ENCODE measurements at regions not wholly inside any gene's neighbourhood (a gene's known extent, or its start where the extent isn't known, plus 50 kb on each side); places are given as distances from the start of the nearest gene placed in this dataset.

DNA sequence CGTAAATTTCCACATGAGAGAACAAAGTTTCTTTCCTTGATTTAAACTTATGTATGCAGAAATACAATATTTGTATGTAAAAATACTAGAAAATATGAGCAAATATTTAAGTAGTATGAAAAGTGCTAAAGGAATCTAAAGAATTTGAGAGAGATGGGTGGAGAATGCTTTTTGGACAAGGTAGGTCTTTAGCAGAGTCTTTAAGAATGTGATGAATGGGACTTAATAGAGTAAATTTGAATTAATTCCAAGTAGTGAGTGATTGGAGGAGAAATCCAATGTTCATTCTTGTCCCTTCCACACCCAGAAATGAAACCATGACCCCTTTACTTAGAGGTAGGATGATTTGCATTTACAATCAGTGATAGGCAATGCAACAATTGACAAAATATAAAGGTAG, 570.9 kb upstream of the ZFP42 start:
- no peak for DNase-seq (ENCODE audit: low read depth, low spot score)
- H3K27ac ChIP-seq: no peak overlapping the region

DNA sequence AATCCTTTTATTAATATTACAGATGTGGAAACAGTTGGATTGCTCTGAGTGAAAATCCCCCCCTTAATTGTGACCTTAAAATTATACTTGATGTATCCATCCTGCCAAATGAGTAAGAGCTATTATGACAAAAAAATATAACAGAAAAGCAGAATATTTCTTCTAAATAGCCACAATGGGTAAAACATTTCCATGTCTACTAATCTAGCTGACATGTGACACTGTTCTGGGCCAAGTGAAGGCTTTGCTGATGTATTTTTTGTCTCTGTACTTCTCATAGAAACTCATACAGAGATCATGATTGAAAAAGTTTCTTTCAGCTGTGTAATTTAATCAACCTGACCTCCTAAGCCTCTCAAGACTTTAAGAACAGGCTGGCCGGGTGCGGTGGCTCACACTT, 569.1 kb upstream of the ZFP42 start:
- no peak for DNase-seq (ENCODE audit: low read depth, low spot score)
- H3K27ac ChIP-seq: no peak overlapping the region

DNA sequence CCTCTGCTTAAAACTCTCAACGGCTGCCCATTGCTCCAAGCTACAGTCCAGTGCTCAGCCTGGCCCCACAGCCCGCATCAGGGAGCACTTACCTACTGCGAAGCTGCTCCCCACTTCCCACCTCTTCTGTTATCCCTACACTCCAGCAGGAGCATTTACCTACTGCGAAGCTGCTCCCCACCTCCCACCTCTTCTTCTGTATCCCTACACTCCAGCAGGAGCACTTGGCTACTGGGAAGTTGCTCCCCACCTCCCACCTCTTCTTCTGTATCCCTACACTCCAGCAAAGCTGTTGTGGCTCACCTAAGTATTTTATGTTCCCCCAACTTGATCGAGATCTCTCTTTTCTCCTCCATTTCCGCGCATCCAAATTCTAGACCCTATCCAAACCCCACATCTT, 563.3 kb upstream of the ZFP42 start:
- no peak for DNase-seq (ENCODE audit: low read depth, low spot score)
- no peak overlapping the region for H3K27ac ChIP-seq

DNA sequence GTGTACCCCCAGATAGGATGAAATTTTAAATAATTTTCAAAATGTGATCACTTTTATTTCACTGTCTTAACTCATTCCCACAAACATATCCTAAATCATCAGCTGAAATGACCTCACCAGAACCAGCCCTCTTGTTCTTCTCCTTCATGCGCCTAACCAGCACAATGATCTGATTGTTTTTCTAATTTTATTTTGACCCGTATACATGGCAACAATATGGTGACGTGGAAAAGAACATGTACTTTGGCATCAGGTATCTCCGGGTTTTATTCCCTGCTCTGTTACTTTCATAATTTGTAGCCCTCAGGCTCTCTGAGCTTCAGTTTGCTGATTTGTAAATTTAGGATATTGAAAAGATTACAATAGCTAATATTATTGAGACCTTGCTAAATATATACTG, 562.4 kb upstream of the ZFP42 start:
- no peak for DNase-seq (ENCODE audit: low read depth, low spot score)

DNA sequence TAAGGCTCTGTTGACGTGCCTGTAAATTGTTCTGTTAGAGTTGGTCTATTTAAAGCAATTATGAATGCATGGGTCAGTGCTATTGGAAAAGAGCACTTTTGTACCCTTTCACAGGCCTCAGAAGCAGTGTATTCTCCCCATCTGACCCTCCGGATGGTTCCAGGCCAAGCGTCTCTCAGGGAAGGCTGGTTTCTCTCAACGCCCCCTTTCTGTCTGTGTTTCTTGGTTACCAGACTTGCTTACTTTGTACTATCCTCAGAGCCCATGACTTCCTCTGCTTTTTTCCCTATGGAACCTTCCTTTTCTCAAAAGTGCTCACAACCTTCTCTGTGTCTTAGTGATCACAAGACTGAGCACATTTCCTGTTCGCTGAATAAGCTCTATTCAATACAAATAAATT, 559.3 kb upstream of the ZFP42 start:
- no peak overlapping the region for H3K27ac ChIP-seq

More for the DNA sequence above, 562.4 kb upstream of the ZFP42 start:
- H3K27ac ChIP-seq: no peak overlapping the region

DNA sequence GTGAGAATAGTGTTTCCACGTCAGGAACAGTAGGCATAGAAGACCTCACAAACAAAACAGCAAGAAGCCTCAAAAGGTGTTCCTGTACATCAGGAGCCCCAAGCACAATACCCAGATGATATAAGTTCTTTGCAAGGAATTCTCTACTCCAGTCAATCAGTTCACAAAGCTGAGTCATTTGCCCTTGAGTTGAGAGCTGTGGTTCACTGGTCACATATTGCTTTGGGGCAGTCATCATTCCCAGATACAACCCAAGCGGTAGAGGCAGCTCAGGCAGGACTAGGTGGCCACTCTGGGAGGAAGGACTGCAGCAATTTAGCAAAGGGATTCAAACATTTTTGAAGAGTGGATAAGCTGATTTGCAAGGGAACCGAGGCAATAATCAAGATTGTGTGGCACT, 551.5 kb upstream of the ZFP42 start:
- DNase-seq (ENCODE audit: low read depth, low spot score): no peak
- no peak overlapping the region for H3K27ac ChIP-seq

More for the DNA sequence above, 559.3 kb upstream of the ZFP42 start:
- no peak for DNase-seq (ENCODE audit: low read depth, low spot score)

DNA sequence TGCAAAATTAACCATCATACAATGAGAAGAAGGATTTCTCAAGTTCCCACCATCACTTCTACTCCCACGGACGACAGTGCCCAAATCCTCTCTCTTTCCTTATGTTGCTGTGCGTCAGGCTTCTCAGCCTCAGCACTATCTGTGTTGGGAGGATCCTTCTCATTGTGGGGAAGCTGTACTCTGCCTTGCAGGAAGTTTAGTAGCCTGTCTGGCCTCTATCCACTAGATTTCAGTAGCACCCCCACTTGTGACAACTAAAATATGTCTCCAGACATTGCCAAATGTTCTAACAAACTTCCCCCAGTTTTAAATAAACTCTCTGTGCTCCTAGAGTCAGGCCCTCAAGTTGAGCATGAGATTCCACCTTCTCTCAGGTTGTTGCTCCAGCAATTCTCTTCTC, 545.9 kb upstream of the ZFP42 start:
- H3K27ac ChIP-seq: no peak overlapping the region
- no peak for DNase-seq (ENCODE audit: low read depth, low spot score)

DNA sequence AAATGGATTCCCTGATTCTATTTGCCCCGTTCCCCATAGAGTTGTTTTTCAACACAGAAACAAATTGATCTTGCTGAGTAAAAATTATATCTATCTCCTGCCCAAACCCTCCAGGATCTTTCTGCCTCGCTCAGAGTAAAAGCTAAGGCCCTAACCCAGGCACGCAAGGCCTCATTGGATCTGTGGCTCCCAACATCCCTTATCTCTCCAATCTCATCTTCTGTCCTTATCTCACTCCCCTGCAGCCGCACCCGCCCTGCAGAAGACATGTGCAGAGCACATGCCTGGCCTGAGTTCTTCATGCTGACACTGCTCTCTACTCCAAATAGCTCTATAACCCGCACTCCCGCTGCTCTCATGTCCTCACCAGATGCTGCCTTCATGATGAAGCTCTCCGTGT, 543.8 kb upstream of the ZFP42 start:
- no peak for DNase-seq (ENCODE audit: low read depth, low spot score)
- no peak overlapping the region for H3K27ac ChIP-seq

DNA sequence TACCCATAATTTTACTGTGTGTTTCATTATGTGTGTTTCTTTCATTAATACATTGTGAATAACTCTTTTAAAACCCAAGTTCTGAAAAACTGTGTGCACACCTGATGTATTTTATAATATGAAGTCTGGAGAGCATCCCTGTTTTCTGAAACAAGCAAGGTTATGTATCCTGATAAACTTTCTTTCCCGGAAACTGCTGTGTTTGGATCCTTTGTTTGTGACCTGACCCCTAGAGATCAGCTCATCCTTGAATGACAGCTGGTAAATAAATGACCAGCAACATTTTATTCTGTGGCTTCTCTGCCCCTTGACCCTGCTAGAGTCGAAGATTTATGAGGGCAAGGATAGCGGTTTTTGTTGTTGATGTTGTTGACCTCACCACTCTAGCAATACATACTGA, 535.6 kb upstream of the ZFP42 start:
- DNase-seq (ENCODE audit: low read depth, low spot score): no peak
- no peak overlapping the region for H3K27ac ChIP-seq

DNA sequence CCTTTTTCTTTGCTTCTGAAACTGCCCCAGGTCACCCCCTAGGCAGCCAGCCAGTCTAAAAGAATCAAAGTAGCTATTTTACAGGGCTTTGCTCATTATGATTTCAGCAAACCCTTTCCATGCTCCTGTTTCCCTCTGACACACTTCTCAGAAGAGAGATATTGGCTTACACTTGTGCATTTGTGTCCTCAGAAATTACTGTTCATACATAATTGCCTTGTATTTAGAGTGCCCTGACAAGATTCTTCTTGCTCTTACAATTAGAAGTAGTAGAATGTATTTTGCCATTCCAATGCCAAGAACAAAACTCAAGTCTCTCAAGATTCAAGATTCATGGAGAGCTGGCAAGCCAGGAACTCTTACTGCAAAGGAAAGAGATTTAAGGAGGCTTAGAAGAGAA, 531.0 kb upstream of the ZFP42 start:
- no peak overlapping the region for H3K27ac ChIP-seq
- no peak for DNase-seq (ENCODE audit: low read depth, low spot score)

DNA sequence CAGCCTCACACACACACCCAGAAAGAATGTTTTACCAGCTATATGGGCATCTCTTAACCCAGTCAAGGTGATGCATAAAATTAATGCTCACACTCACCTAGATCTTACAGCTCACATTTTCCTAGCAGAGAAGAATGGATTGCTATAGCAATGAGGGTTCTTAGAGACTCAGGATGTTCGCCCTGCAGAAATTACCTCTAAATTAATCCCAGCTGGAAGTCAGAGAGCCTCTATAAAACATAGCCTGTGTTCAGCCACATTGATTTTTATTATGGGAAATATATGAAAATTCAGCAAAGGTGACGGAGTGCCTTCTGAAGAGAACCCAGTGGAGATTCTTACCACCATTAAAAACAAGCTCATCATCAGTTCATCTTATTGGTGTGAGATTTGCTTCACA, 528.3 kb upstream of the ZFP42 start:
- DNase-seq (ENCODE audit: low read depth, low spot score): no peak
- no peak overlapping the region for H3K27ac ChIP-seq

DNA sequence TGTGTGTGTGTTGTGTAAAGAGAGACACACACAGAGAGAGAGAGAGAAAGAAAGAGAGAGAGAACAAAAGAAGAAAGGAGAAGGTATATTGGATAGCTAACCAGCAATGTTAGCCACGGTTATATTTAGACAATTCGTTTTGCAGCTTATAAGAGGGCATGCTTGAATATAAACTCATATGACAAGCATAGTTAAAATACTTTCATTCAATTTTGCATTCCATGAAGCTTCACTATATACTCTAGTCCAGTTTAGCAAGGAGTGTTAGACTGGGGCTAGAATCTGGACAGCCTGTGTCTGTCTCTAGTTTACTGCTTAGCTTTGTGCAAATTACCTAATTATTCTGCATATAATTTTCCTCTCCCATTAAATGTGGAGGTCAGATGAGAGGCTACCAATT, 525.9 kb upstream of the ZFP42 start:
- DNase-seq (ENCODE audit: low read depth, low spot score): no peak
- no peak overlapping the region for H3K27ac ChIP-seq

DNA sequence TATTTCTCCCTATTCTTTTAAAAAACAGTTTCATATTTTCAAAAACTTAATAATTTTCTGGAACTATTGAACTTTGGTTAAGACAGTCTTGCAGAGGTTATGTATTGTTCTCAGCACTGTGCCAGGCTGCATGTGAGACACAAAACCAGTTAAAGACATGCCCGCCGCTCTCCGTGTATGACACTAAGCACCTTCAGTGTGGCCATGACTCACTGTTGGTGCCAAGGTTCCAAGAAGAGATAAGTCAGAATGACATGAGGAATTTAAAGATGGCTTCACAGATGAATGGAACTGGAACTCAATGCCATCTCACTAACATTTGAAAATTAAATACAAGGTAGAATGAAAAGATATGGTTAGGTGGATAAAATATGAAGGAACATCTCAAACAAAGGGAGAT, 525.5 kb upstream of the ZFP42 start:
- no peak for DNase-seq (ENCODE audit: low read depth, low spot score)
- H3K27ac ChIP-seq: no peak overlapping the region

DNA sequence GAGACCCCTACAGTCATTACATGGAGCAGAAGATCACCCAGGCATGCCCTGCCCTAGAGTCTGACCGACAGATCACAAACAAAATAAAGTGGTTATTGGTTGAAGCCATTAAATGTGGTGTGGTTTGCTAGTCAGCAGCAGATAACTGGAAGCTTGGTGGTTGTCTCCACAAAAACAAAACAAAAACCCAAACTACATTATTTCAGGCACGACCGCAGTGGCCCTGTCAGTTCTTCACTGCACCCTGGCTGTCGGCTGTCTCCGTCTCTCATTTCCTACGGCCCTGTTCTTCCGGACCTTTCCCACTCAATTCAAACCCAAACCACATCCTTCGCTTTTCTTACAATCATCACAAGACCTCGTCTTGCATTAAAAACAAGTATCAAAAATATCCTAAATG, 521.3 kb upstream of the ZFP42 start:
- DNase-seq (ENCODE audit: low read depth, low spot score): no peak

DNA sequence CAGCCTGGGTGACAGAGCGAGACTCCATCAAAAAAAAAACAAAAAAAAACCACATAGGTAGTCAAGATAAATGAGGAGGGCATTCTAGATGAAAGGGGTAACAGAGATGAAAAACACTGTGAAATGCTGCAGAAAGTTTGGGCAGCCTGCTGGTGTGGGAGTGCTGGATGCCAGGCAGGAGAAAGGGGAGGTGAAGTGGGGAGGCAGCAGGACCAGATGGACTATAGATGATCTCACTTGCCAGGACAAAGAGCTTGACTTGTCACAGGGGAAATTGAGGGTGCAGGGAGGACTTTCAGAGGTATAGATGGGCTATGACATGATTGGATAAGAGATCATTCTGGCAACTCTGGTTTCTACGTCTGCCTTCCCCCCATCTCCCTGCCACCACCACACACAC, 519.7 kb upstream of the ZFP42 start:
- no peak overlapping the region for H3K27ac ChIP-seq
- DNase-seq (ENCODE audit: low read depth, low spot score): no peak

More for the DNA sequence above, 521.3 kb upstream of the ZFP42 start:
- no peak overlapping the region for H3K27ac ChIP-seq

DNA sequence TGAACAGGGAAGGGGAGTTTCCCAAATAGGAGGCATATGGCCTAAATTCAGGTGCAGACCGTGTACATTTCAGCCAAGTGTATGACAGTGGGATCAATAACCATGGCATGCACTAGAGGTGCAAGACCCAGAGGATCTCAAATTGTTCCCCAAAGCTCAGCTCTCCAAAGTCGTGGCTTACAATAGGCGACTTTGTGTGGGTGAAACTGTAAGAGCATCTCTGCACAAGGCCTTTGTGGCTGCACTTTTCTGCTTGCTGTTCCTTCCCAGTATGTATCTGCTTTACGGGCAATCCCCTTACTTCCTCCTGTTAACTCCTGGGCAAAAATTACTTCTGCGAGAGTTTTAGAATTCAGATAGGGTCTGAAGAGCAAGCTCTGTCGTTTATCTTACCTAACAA, 518.3 kb upstream of the ZFP42 start:
- no peak for DNase-seq (ENCODE audit: low read depth, low spot score)
- no peak overlapping the region for H3K27ac ChIP-seq

DNA sequence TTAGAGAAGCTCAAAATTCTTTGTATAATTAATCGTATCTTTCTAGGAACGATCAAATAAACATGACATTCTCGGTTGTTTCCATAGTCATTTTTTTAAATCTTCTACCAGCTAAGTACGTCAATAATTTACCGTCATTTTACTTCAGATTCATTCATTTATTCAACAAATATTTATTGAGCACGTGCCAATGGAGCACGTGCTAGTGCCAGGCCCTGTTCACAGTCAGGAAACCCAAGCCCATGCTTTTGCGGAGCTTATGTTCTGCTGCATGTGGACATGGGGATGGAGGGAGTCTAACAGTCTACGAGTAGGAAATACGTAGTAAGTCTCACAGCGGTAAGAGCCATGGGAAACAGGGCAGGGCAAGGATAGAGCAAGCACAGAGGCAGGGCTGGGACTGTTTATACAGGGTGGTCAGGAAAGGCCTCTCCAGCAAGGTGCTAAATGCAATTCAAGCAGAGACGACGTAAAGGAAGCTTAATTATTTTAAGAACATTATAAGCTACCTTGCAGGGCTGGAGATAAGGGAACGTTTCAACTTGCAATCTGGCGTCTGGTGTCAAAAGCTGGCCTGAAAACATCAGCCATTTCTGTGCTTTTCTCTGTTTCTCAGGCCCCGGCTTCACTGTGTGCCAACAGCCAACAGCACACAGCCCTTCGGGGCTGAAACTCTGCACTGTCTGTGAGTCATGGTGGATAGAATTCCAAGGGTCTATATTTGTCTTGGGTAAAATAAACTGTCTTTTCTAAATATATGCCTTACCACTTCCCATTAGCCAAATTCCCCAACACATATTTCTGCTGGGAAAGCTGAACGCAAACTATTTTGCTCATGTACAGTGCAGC, 517.1 kb upstream of the ZFP42 start:
- H3K27ac ChIP-seq: no peak overlapping the region
- no peak for DNase-seq (ENCODE audit: low read depth, low spot score)

DNA sequence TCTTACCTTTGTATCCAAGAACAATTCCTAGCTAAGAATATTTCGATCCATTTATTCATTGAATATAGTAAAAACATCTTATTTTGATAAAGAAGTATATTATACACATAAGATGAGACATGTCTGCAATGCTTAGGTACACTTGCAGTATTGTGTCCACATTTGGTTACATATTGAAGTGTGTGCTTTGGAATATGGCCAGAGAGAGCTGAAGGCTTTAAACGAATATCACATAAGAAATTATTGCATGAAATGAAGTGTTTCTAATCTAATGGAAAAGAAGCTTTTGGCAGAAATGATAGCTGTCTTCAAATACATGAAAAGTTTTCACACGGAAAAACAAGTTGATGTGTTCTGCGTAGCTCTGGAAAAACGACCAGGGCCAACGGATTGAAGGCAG, 516.1 kb upstream of the ZFP42 start:
- DNase-seq (ENCODE audit: low read depth, low spot score): no peak
- no peak overlapping the region for H3K27ac ChIP-seq

DNA sequence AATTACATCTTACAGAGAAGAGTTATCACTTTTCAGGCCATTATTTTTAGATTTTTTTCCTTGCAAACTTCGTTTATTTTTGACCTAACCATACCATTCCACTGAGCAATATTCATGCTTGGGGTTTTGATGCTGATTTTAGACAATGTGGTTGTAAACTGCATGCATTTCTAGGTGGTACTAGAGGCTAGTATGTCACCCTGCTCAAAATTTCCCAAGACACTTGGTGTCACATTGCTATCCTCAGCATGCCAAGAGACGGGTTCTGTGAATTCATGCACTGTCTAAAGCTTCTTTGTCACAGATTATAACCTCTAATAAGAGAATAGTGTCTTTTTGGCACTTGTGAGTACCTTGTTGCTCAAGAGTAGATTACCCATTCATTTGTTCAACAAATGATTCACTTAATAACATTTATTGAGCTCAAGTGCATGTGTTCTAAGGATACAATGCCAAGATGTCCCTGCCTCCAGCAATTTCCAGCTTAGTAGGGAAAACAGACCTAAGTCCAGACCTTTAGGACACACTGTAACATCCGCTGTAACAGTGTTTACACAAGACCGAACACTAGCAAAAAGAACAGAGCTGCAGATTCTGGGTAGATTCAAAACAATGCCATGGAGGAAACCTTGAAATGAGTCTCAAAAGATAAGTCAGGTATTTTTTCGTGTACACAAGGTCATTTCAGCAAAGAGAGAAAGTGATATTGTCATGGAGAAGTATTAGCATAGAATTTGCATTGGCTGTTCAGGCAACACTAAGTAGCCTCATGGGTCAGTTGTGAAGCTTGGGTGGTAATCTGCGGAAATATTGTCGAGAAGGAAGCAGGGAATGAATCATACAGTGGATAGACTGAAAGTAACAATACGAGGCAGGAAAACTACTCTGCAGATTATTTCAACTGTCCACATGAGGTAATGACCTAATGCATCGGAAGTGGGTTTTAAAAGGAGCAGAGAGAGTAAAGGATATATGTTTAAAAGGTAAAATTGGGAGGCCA, 515.1 kb upstream of the ZFP42 start:
- H3K27ac ChIP-seq: peak overlapping the region; percentile 0
- DNase-seq (ENCODE audit: low read depth, low spot score): no peak

DNA sequence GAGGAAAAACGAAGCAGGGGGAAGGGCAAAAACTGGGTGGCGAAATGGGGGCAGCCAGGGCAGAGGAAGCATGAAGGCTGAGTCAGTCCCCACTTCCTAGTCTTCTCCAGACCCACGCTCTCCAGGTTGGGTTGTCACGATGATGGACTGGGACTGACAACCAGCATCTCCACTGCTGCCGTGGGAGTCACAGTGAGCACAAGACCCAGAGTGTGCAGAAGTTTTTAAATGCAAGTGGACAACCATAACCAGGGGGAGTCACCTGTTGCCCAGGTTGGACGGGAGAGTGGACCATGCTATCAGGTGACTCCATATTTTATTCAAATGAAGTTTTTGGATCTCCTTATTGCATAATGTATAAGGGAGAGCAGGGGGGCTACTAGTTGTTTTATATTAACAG, 511.4 kb upstream of the ZFP42 start:
- no peak for DNase-seq (ENCODE audit: low read depth, low spot score)

DNA sequence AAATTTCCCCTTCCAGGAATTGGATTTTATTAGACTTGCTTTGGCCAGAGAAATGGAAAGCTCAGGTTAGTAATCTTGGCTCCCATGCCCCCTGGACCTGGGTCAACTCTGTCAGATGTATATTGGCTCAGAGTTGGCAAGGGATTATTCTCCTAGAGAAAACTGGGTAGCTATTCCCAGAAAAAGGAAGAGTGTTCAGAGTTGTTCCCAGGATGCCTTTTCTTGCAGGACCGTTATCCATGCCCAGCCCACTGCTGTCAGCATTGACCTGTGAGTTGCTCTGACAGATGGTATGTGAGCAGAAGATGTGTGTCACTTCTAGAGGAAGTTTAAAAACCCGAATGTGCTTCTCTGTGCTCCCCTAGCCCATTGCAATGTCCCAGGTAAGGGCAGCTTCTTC, 509.9 kb upstream of the ZFP42 start:
- no peak for DNase-seq (ENCODE audit: low read depth, low spot score)
- no peak overlapping the region for H3K27ac ChIP-seq

More for the DNA sequence above, 511.4 kb upstream of the ZFP42 start:
- no peak overlapping the region for H3K27ac ChIP-seq
